Keratinocyte (primary cell): ENCODE measurements at regions not wholly inside any gene's neighbourhood (a gene's known extent, or its start where the extent isn't known, plus 50 kb on each side); places are given as distances from the start of the nearest gene placed in this dataset.

Source experiments
- DNase-seq: peaks from one replicate; pipeline ENCODE4 v3.0.0-alpha.2; 2011; ENCODE audit warnings: low read depth, missing footprints, low spot score
- FAIRE-seq: peaks from 2 replicates; lab custom pipeline; 2011; peaks lifted over from hg19 to GRCh38; lab: Jason Lieb, UNC
- H2AFZ ChIP-seq: 2 replicates; pipeline ENCODE4 v1.6.0; 2012; ENCODE audit warnings: low read length, control low read depth, inconsistent platforms; ENCODE audit not compliant: control insufficient read depth
- H3K27ac ChIP-seq: 2 replicates; pipeline ENCODE4 v1.5.1; 2011; ENCODE audit warnings: low read length; ENCODE audit not compliant: control insufficient read depth, insufficient read depth
- H3K27me3 ChIP-seq: 3 replicates; pipeline ENCODE4 v1.6.0; 2011; ENCODE audit warnings: low read length; ENCODE audit not compliant: control insufficient read depth, insufficient read depth; ENCODE audit errors: extremely low read depth
- H3K36me3 ChIP-seq, 2 experiments: 2 replicates in 1 of 2; 3 replicates in 1 of 2; pipeline ENCODE4 v1.5.1; 2011; ENCODE audit warnings: low read length in 2 of 2, mild to moderate bottlenecking in 1 of 2; ENCODE audit not compliant: control insufficient read depth in 2 of 2, insufficient read depth in 2 of 2; ENCODE audit errors: extremely low read depth in 1 of 2
- H3K4me1 ChIP-seq: 3 replicates; pipeline ENCODE4 v1.5.1; 2011; ENCODE audit warnings: low read length; ENCODE audit not compliant: control insufficient read depth, insufficient read depth; ENCODE audit errors: extremely low read depth
- H3K4me2 ChIP-seq: 3 replicates; pipeline ENCODE4 v1.6.0; 2011; ENCODE audit warnings: low read depth, low read length; ENCODE audit not compliant: control insufficient read depth, insufficient read depth; ENCODE audit errors: extremely low read depth
- H3K4me3 ChIP-seq, 3 experiments: fragments of 200-600 bp in 1 of 3; sonication (generic) in 1 of 3; 2 replicates in 2 of 3; 3 replicates in 1 of 3; pipeline ENCODE4 v1.5.1; 2011 to 2016; ENCODE audit warnings: low read length in 3 of 3, mild to moderate bottlenecking in 3 of 3, control low read depth in 2 of 3, inconsistent platforms in 1 of 3, low read depth in 1 of 3, mixed read lengths in 1 of 3, mixed run types in 1 of 3, moderate library complexity in 1 of 3; ENCODE audit not compliant: control insufficient read depth in 2 of 3, insufficient read depth in 2 of 3; ENCODE audit errors: extremely low read depth in 1 of 3
- H3K79me2 ChIP-seq: 2 replicates; pipeline ENCODE4 v1.6.0; 2012; ENCODE audit warnings: low read length; ENCODE audit not compliant: control insufficient read depth, insufficient read depth
- H3K9ac ChIP-seq: 3 replicates; pipeline ENCODE4 v1.6.0; 2011; ENCODE audit warnings: low read length; ENCODE audit not compliant: control insufficient read depth, insufficient read depth; ENCODE audit errors: extremely low read depth
- H3K9me1 ChIP-seq: 3 replicates; pipeline ENCODE4 v1.6.0; 2011; ENCODE audit warnings: low read length; ENCODE audit not compliant: control insufficient read depth, insufficient read depth; ENCODE audit errors: extremely low read depth
- H3K9me3 ChIP-seq: 2 replicates; pipeline ENCODE4 v1.5.1; 2012; ENCODE audit warnings: low read depth, low read length; ENCODE audit not compliant: control insufficient read depth
- H4K20me1 ChIP-seq: 3 replicates; pipeline ENCODE4 v1.6.0; 2011; ENCODE audit warnings: low read length; ENCODE audit not compliant: control insufficient read depth, insufficient read depth; ENCODE audit errors: extremely low read depth
- CTCF ChIP-seq, 3 experiments: IDR thresholded peaks in 1 of 3; conservative IDR thresholded peaks in 1 of 3; optimal IDR thresholded peaks in 1 of 3; 2 replicates in 2 of 3; 3 replicates in 1 of 3; pipeline versions ENCODE3 to v1.5.1; 2011; ENCODE audit warnings: low read length in 3 of 3, mild to moderate bottlenecking in 3 of 3, moderate library complexity in 2 of 3, control low read depth in 1 of 3, inconsistent platforms in 1 of 3; ENCODE audit not compliant: insufficient read depth in 2 of 3; ENCODE audit errors: extremely low read depth in 1 of 3
- EZH2 ChIP-seq: IDR thresholded peaks from one replicate; pipeline ENCODE4 v1.6.1; 2012; ENCODE audit warnings: inconsistent platforms, mild to moderate bottlenecking, low read length, moderate library complexity
- dilution Hi-C: fragments of 300-500 bp; cut with MboI; formaldehyde crosslinking; loops from one replicate; pipeline ENCODE4 v1.7.0; 2020; ENCODE audit warnings: low sequenced_read_pairs; ENCODE audit not compliant: extremely low pct_ligation_motif_present

GRCh38 chr5:108639366-108639765 lies 108.3 kb upstream of the FER start:
- Histone ChIP-seq H3K9me3 (no peaks in the 10 kb centered on the region), H3K4me1 (peaks cover 7% of the 10 kb centered on the region), H2AFZ (no peak overlapping the region), H3K9me1 (no peaks in the 10 kb centered on the region), H3K9ac (no peak overlapping the region), H3K4me3 (no peak overlapping the region), H3K27ac (no peak overlapping the region), H4K20me1 (no peaks in the 10 kb centered on the region), H3K4me2 (no peak overlapping the region), H3K27me3 (no peaks in the 10 kb centered on the region), H3K79me2 (no peaks in the 10 kb centered on the region), H3K36me3 (no peaks in the 10 kb centered on the region)
- FAIRE-seq (no peak), DNase-seq (no peak)
- dilution Hi-C loops: no loop called here
- TF ChIP-seq EZH2 (no peak), CTCF (optimal IDR thresholded peaks at IDR 0.05 in 1 of 3, IDR thresholded peaks at IDR 0.05 in 1 of 3, conservative IDR thresholded peaks at IDR 0.05 in 1 of 3; ENCODE audit: extremely low read depth in 1 of 3, insufficient read depth in 2 of 3, low read length in 3 of 3) (no peak)

GRCh38 chr5:108638021-108638420 lies 109.7 kb upstream of the FER start:
- no peak overlapping the region for H2AFZ ChIP-seq
- no peak overlapping the region for H3K4me3 ChIP-seq
- dilution Hi-C loops: no loop called here
- H4K20me1 ChIP-seq: no peaks in the 10 kb centered on the region
- DNase-seq (no peak), FAIRE-seq (no peak)
- H3K9ac ChIP-seq: no peak overlapping the region
- H3K27ac ChIP-seq: no peak overlapping the region
- TF ChIP-seq CTCF (optimal IDR thresholded peaks at IDR 0.05 in 1 of 3, IDR thresholded peaks at IDR 0.05 in 1 of 3, conservative IDR thresholded peaks at IDR 0.05 in 1 of 3; ENCODE audit: extremely low read depth in 1 of 3, insufficient read depth in 2 of 3, low read length in 3 of 3) (no peak), EZH2 (no peak)
- no peaks in the 10 kb centered on the region for H3K27me3 ChIP-seq
- no peaks in the 10 kb centered on the region for H3K36me3 ChIP-seq
- H3K9me3 ChIP-seq: no peaks in the 10 kb centered on the region
- H3K9me1 ChIP-seq: no peaks in the 10 kb centered on the region
- H3K4me1 ChIP-seq: peaks cover 7% of the 10 kb centered on the region
- no peak overlapping the region for H3K4me2 ChIP-seq
- H3K79me2 ChIP-seq: no peaks in the 10 kb centered on the region
